ENCODE measurements at regions not wholly inside any gene's neighbourhood (a gene's known extent, or its start where the extent isn't known, plus 50 kb on each side); places are given as distances from the start of the nearest gene placed in this dataset.
"Not testable (repeated sequence)": the region's sequence is repeated elsewhere in the genome, so short reads cannot be mapped to it uniquely, and the experiment has no call there.

- no peak for DNase-seq
Measured at GRCh38 chr13:37510441-37510840, 88.1 kb downstream of the POSTN start.

- no peak for DNase-seq
Measured at GRCh38 chr13:37505531-37505930, 93.0 kb downstream of the POSTN start.

- DNase-seq: no peak
Measured at GRCh38 chr13:37504251-37504650, 94.3 kb downstream of the POSTN start.

- DNase-seq: no peak
Measured at GRCh38 chr13:37503287-37503686, 95.3 kb downstream of the POSTN start.

- DNase-seq: not testable (repeated sequence)
Measured at GRCh38 chr13:37502303-37502993, 96.1 kb downstream of the POSTN start.

- no peak for DNase-seq
Measured at GRCh38 chr13:37501187-37501586, 97.4 kb downstream of the POSTN start.

- no peak for DNase-seq
Measured at GRCh38 chr13:37495046-37495445, 103.5 kb downstream of the POSTN start.

GRCh38 chr13:37493775-37494174 lies 104.8 kb downstream of the POSTN start:
- DNase-seq: no peak

- DNase-seq: no peak
Measured at GRCh38 chr13:37492741-37493514, 105.6 kb downstream of the POSTN start.

- no peak for DNase-seq
Measured at GRCh38 chr13:37492075-37492474, 106.5 kb downstream of the POSTN start.

- DNase-seq: no peak
Measured at GRCh38 chr13:37491661-37492060, 106.9 kb downstream of the POSTN start.

- DNase-seq: no peak
Measured at GRCh38 chr13:37490176-37490779, 108.3 kb downstream of the POSTN start.

GRCh38 chr13:37488726-37489125 lies 109.8 kb downstream of the POSTN start:
- no peak for DNase-seq

- DNase-seq: no peak
Measured at GRCh38 chr13:37486171-37486681, 112.3 kb downstream of the POSTN start.

- no peak for DNase-seq
Measured at GRCh38 chr13:37485756-37486155, 112.8 kb downstream of the POSTN start.

- DNase-seq: no peak
Measured at GRCh38 chr13:37484056-37484455, 114.5 kb downstream of the POSTN start.

- no peak for DNase-seq
Measured at GRCh38 chr13:37482331-37482730, 116.2 kb downstream of the POSTN start.

- DNase-seq: no peak
Measured at GRCh38 chr13:37481885-37482227, 116.7 kb downstream of the POSTN start.

GRCh38 chr13:37481011-37481884 lies 117.3 kb downstream of the POSTN start:
- DNase-seq: peak; percentile 34

- no peak for DNase-seq
Measured at GRCh38 chr13:37479916-37480315, 118.7 kb downstream of the POSTN start.

GRCh38 chr13:37476874-37477273 lies 121.7 kb downstream of the POSTN start:
- DNase-seq: no peak

GRCh38 chr13:37475966-37476365 lies 122.6 kb downstream of the POSTN start:
- no peak for DNase-seq

GRCh38 chr13:37475151-37475550 lies 123.4 kb downstream of the POSTN start:
- no peak for DNase-seq
